Panc1 (cell line): ENCODE measurements at regions not wholly inside any gene's neighbourhood (a gene's known extent, or its start where the extent isn't known, plus 50 kb on each side); places are given as distances from the start of the nearest gene placed in this dataset.

Experiments used
- ATAC-seq: fragments of 200-7000 bp; cut with Tn5 transposase; 2 replicates; pipeline ENCODE4 v1.9.1; 2020; ENCODE audit warnings: mild to moderate bottlenecking, moderate library complexity
- BruUV-seq: library from RNA; stranded (reverse); fragments of 400-500 nt; replicated peaks from 2 replicates; lab custom pipeline; 2021; lab: Mats Ljungman, UMichigan
- CTCF ChIA-PET: fragments of 300-600 bp; sonication (Branson Sonifier 250); formaldehyde crosslinking; loops from one replicate; lab custom pipeline; 2022; ENCODE audit warnings: antibody characterized with exemption; lab: Charles Lee
- POLR2A ChIA-PET: fragments of 300-600 bp; sonication (Branson Sonifier 250); formaldehyde crosslinking; loops from one replicate; lab custom pipeline; 2022; ENCODE audit warnings: antibody characterized with exemption; lab: Charles Lee
- DNase-seq: peaks from one replicate; pipeline ENCODE4 v3.0.0-alpha.2; 2010; ENCODE audit warnings: low read depth, low spot score
- H3K27ac ChIP-seq: 2 replicates; pipeline ENCODE4 v1.5.1; 2011; ENCODE audit warnings: mild to moderate bottlenecking, low read length, inconsistent platforms
- H3K27me3 ChIP-seq: fragments of 200-500 bp; sonication (Bioruptor generic); 2 replicates; pipeline ENCODE4 v1.6.0; 2014; ENCODE audit warnings: low read length, inconsistent platforms; ENCODE audit not compliant: control insufficient read depth, insufficient read depth
- H3K36me3 ChIP-seq: fragments of 200-500 bp; sonication (Bioruptor generic); 2 replicates; pipeline ENCODE4 v1.5.1; 2014; ENCODE audit warnings: inconsistent platforms, mild to moderate bottlenecking, low read length, moderate library complexity; ENCODE audit not compliant: control insufficient read depth, insufficient read depth
- H3K4me1 ChIP-seq: 2 replicates; pipeline ENCODE4 v1.5.1; 2011; ENCODE audit warnings: inconsistent platforms, mild to moderate bottlenecking, low read length, moderate library complexity; ENCODE audit not compliant: control insufficient read depth, insufficient read depth
- H3K4me3 ChIP-seq, 2 experiments: 2 replicates each; pipeline ENCODE4 v1.5.1; 2011 to 2012; ENCODE audit warnings: low read depth in 2 of 2, low read length in 2 of 2, mild to moderate bottlenecking in 2 of 2, inconsistent platforms in 1 of 2, moderate library complexity in 1 of 2
- H3K9me3 ChIP-seq: fragments of 200-500 bp; sonication (Bioruptor generic); 2 replicates; pipeline ENCODE4 v1.5.1; 2014; ENCODE audit warnings: low read depth, mild to moderate bottlenecking, inconsistent platforms, low read length, moderate library complexity; ENCODE audit not compliant: control insufficient read depth, insufficient read depth
- POLR2AphosphoS5 ChIP-seq: IDR thresholded peaks from 2 replicates; pipeline ENCODE4 v1.6.1; 2012; ENCODE audit warnings: mild to moderate bottlenecking, low read depth, low read length, moderate library complexity
- SIN3A ChIP-seq: IDR thresholded peaks from 2 replicates; pipeline ENCODE4 v1.6.1; 2012; ENCODE audit warnings: low read depth, mild to moderate bottlenecking, low read length, moderate library complexity, borderline replicate concordance; ENCODE audit not compliant: insufficient read depth
- TCF7L2 ChIP-seq: IDR thresholded peaks from 2 replicates; pipeline ENCODE4 v1.6.1; 2011; ENCODE audit warnings: mild to moderate bottlenecking, low read depth, low read length, inconsistent platforms
- in situ Hi-C: cut with HindIII; loops from 2 replicates; pipeline ENCODE4 v1.10.0; 2016; ENCODE audit warnings: low sequenced_read_pairs, low pct_unique_long_range_greater_than_20kb
- intact Hi-C: fragments of 100-400 bp; cut with micrococcal nuclease; formaldehyde crosslinking; loops from one replicate; pipeline ENCODE4 v1.10.0; 2022; ENCODE audit not compliant: unreplicated experiment
- TF ChIP-seq, protein P1 (sequence below), 2 experiments: IDR thresholded peaks; 2 replicates each; pipeline ENCODE4 v1.6.1; 2011 to 2012; ENCODE audit warnings: low read depth in 2 of 2, control low read depth in 1 of 2, low read length in 1 of 2, mild to moderate bottlenecking in 1 of 2, moderate library complexity in 1 of 2; ENCODE audit not compliant: insufficient read depth in 1 of 2
- TF ChIP-seq, protein P2 (sequence below): fragments of 450-650 bp; IDR thresholded peaks from 2 replicates; pipeline ENCODE4 v1.5.1; 2017; ENCODE audit warnings: mild to moderate bottlenecking

DNA sequence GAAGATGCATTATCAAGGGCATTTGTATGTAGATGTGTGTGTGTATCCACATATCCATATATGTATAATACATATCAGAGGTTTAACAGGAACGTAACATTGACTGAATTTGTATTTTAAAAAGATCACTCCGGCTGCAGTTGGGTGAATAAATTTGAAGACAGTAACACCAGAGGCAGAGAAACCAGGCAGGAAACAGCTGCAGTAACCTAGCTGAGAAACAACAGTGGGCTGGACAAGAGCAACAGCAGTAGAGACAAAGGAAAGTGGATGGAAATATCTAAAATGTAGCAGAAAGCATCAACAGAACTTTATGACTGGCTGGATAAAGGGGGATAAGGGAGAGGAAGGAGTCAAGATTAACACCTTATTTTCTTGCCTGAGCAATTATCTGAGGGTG is 68.3 kb upstream of the SETMAR start:
- TF ChIP-seq, protein P1, sequence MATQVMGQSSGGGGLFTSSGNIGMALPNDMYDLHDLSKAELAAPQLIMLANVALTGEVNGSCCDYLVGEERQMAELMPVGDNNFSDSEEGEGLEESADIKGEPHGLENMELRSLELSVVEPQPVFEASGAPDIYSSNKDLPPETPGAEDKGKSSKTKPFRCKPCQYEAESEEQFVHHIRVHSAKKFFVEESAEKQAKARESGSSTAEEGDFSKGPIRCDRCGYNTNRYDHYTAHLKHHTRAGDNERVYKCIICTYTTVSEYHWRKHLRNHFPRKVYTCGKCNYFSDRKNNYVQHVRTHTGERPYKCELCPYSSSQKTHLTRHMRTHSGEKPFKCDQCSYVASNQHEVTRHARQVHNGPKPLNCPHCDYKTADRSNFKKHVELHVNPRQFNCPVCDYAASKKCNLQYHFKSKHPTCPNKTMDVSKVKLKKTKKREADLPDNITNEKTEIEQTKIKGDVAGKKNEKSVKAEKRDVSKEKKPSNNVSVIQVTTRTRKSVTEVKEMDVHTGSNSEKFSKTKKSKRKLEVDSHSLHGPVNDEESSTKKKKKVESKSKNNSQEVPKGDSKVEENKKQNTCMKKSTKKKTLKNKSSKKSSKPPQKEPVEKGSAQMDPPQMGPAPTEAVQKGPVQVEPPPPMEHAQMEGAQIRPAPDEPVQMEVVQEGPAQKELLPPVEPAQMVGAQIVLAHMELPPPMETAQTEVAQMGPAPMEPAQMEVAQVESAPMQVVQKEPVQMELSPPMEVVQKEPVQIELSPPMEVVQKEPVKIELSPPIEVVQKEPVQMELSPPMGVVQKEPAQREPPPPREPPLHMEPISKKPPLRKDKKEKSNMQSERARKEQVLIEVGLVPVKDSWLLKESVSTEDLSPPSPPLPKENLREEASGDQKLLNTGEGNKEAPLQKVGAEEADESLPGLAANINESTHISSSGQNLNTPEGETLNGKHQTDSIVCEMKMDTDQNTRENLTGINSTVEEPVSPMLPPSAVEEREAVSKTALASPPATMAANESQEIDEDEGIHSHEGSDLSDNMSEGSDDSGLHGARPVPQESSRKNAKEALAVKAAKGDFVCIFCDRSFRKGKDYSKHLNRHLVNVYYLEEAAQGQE (IDR thresholded peaks at IDR 0.05; ENCODE audit: insufficient read depth in 1 of 2, low read depth in 2 of 2, low read length in 1 of 2), result no peak
- TF ChIP-seq, protein P2, sequence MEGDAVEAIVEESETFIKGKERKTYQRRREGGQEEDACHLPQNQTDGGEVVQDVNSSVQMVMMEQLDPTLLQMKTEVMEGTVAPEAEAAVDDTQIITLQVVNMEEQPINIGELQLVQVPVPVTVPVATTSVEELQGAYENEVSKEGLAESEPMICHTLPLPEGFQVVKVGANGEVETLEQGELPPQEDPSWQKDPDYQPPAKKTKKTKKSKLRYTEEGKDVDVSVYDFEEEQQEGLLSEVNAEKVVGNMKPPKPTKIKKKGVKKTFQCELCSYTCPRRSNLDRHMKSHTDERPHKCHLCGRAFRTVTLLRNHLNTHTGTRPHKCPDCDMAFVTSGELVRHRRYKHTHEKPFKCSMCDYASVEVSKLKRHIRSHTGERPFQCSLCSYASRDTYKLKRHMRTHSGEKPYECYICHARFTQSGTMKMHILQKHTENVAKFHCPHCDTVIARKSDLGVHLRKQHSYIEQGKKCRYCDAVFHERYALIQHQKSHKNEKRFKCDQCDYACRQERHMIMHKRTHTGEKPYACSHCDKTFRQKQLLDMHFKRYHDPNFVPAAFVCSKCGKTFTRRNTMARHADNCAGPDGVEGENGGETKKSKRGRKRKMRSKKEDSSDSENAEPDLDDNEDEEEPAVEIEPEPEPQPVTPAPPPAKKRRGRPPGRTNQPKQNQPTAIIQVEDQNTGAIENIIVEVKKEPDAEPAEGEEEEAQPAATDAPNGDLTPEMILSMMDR, result no peak
- no peak for TF ChIP-seq TCF7L2
- TF ChIP-seq SIN3A, result no peak
- TF ChIP-seq POLR2AphosphoS5, result no peak
- no peak overlapping the region for H3K4me3 ChIP-seq
- no peaks in the 10 kb centered on the region for H3K4me1 ChIP-seq
- CTCF ChIA-PET, result no interaction called here
- H3K9me3 ChIP-seq, result no peaks in the 10 kb centered on the region
- no peak for ATAC-seq
- no peaks in the 10 kb centered on the region for H3K36me3 ChIP-seq
- no peaks in the 10 kb centered on the region for H3K27me3 ChIP-seq
- POLR2A ChIA-PET, result no interaction called here
- in situ Hi-C loops (no loop called here), intact Hi-C loops (no loop called here)
- no peak for DNase-seq
- H3K27ac ChIP-seq, result no peak overlapping the region
- BruUV-seq, result no TSS peak

DNA sequence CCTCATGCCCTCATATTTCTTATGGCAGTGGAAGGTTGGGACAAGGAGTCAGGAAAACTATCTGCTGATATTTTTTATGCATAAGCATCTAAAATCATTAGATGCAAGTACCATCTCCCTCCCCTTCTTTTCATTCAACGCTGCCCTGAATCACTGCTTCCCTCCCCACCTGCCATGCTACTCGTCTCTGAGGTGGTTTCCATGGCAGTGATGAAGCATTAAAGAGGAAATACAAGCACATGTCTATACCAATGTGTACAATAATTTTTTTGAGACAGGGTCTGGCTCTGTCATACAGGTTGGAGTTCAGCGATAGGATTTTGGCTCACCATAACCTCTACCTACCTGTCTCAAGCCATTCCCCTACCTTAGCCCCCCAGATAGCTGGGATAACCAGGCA is 67.5 kb upstream of the SETMAR start:
- ChIA-PET POLR2A (no interaction called here), CTCF (no interaction called here)
- Histone ChIP-seq H3K9me3 (no peaks in the 10 kb centered on the region), H3K4me3 (no peak overlapping the region), H3K36me3 (no peaks in the 10 kb centered on the region), H3K27me3 (no peaks in the 10 kb centered on the region), H3K4me1 (no peaks in the 10 kb centered on the region), H3K27ac (no peak overlapping the region)
- ATAC-seq (no peak), DNase-seq (no peak)
- intact Hi-C loops (no loop called here), in situ Hi-C loops (no loop called here)
- BruUV-seq, result no TSS peak
- no peak for TF ChIP-seq TCF7L2
- TF ChIP-seq, protein P2, result no peak
- no peak for TF ChIP-seq POLR2AphosphoS5
- no peak for TF ChIP-seq SIN3A
- TF ChIP-seq, protein P1 (IDR thresholded peaks at IDR 0.05; ENCODE audit: insufficient read depth in 1 of 2, low read depth in 2 of 2, low read length in 1 of 2), result no peak
